WERI-Rb-1 (cell line): ENCODE measurements at regions not wholly inside any gene's neighbourhood (a gene's known extent, or its start where the extent isn't known, plus 50 kb on each side); places are given as distances from the start of the nearest gene placed in this dataset.
"Not testable (repeated sequence)": the region's sequence is repeated elsewhere in the genome, so short reads cannot be mapped to it uniquely, and the experiment has no call there.

Experiments used
- DNase-seq: peaks from one replicate; pipeline ENCODE4 v3.0.0-alpha.2; 2020
- H3K27ac ChIP-seq: fragments of 250-450 bp; sonication (Bioruptor Pico); 2 replicates; pipeline ENCODE4 v1.5.1; 2020; ENCODE audit warnings: mild to moderate bottlenecking, moderate library complexity
- H3K27me3 ChIP-seq: fragments of 250-450 bp; sonication (Bioruptor Pico); 2 replicates; pipeline ENCODE4 v1.5.1; 2021; ENCODE audit warnings: mild to moderate bottlenecking, low read depth, moderate library complexity; ENCODE audit not compliant: insufficient read depth, severe bottlenecking
- H3K36me3 ChIP-seq: fragments of 250-450 bp; sonication (Bioruptor Pico); 2 replicates; pipeline ENCODE4 v1.5.1; 2020; ENCODE audit warnings: mild to moderate bottlenecking, moderate library complexity
- H3K4me3 ChIP-seq: 2 replicates; pipeline ENCODE4 v1.5.1; 2011; ENCODE audit warnings: low read depth, mild to moderate bottlenecking, control low read depth, low read length
- H3K9me3 ChIP-seq: fragments of 250-450 bp; sonication (Bioruptor Pico); 2 replicates; pipeline ENCODE4 v1.5.1; 2021; ENCODE audit warnings: mild to moderate bottlenecking, moderate library complexity; ENCODE audit not compliant: severe bottlenecking
- CTCF ChIP-seq: IDR thresholded peaks from 2 replicates; pipeline ENCODE4 v1.5.1; 2011; ENCODE audit warnings: low read depth, mild to moderate bottlenecking, control low read depth, inconsistent platforms, low read length

- H3K4me3 ChIP-seq = no peak overlapping the region
- H3K27me3 ChIP-seq = no peaks in the 10 kb centered on the region
- no peaks in the 10 kb centered on the region for H3K36me3 ChIP-seq
- no peak for DNase-seq
- H3K9me3 ChIP-seq = no peaks in the 10 kb centered on the region
- no peak for TF ChIP-seq CTCF
- 0 out of 2 replicates have a peak overlapping the region, but pooled peaks have one; percentile 24 for H3K27ac ChIP-seq
Measured at GRCh38 chr2:184444623-184445223, 153.6 kb upstream of the ZNF804A start.

- Histone ChIP-seq H3K27me3 (no peaks in the 10 kb centered on the region), H3K9me3 (no peaks in the 10 kb centered on the region), H3K4me3 (no peak overlapping the region), H3K27ac (peak overlapping the region; percentile 65), H3K36me3 (no peaks in the 10 kb centered on the region)
- TF ChIP-seq CTCF = no peak
- DNase-seq = peak; percentile 44
Measured at GRCh38 chr2:184449760-184450159, 148.6 kb upstream of the ZNF804A start.

GRCh38 chr2:184452907-184453306 is 145.4 kb upstream of the ZNF804A start:
- DNase-seq = no peak
- Histone ChIP-seq H3K27me3 (no peaks in the 10 kb centered on the region), H3K4me3 (no peak overlapping the region), H3K27ac (no peak overlapping the region), H3K36me3 (no peaks in the 10 kb centered on the region), H3K9me3 (no peaks in the 10 kb centered on the region)
- TF ChIP-seq CTCF = no peak

- H3K36me3 ChIP-seq = no peaks in the 10 kb centered on the region
- no peak overlapping the region for H3K27ac ChIP-seq
- H3K27me3 ChIP-seq = no peaks in the 10 kb centered on the region
- H3K9me3 ChIP-seq = no peaks in the 10 kb centered on the region
- no peak for DNase-seq
- H3K4me3 ChIP-seq = no peak overlapping the region
- no peak for TF ChIP-seq CTCF
Measured at GRCh38 chr2:184455624-184456023, 142.7 kb upstream of the ZNF804A start.

GRCh38 chr2:184456693-184457092 is 141.6 kb upstream of the ZNF804A start:
- H3K27ac ChIP-seq, DNase-seq, H3K4me3 ChIP-seq, H3K36me3 ChIP-seq, H3K9me3 ChIP-seq, H3K27me3 ChIP-seq: not testable (repeated sequence)

- Histone ChIP-seq H3K9me3 (no peaks in the 10 kb centered on the region), H3K27me3 (no peaks in the 10 kb centered on the region), H3K27ac (no peak overlapping the region), H3K36me3 (no peaks in the 10 kb centered on the region), H3K4me3 (no peak overlapping the region)
- no peak for DNase-seq
- no peak for TF ChIP-seq CTCF
Measured at GRCh38 chr2:184463102-184463865, 135.0 kb upstream of the ZNF804A start.
